Trophoblast cell (in vitro differentiated cells and primary cell): ENCODE measurements at regions not wholly inside any gene's neighbourhood (a gene's known extent, or its start where the extent isn't known, plus 50 kb on each side); places are given as distances from the start of the nearest gene placed in this dataset.

Experiments
- DNase-seq, 2 donors: peaks; one replicate each; pipeline ENCODE4 v3.0.0-alpha.2; 2016
- H2AFZ ChIP-seq: 2 replicates; pipeline ENCODE4 v1.6.1; 2013; ENCODE audit warnings: low read length, moderate library complexity, mild to moderate bottlenecking; ENCODE audit not compliant: insufficient read depth, poor library complexity
- H2AK5ac ChIP-seq: 2 replicates; pipeline ENCODE4 v1.6.1; 2013; ENCODE audit warnings: mild to moderate bottlenecking, low read length
- H2BK120ac ChIP-seq: 2 replicates; pipeline ENCODE4 v1.6.1; 2013; ENCODE audit warnings: low read length, mild to moderate bottlenecking, moderate library complexity; ENCODE audit not compliant: insufficient read depth, poor library complexity
- H2BK12ac ChIP-seq: 2 replicates; pipeline ENCODE4 v1.6.1; 2013; ENCODE audit warnings: mild to moderate bottlenecking, low read length, moderate library complexity
- H2BK5ac ChIP-seq: 2 replicates; pipeline ENCODE4 v1.6.1; 2013; ENCODE audit warnings: low read length, low read depth, moderate library complexity, mild to moderate bottlenecking; ENCODE audit not compliant: poor library complexity
- H3K14ac ChIP-seq: 2 replicates; pipeline ENCODE4 v1.6.1; 2013; ENCODE audit warnings: mild to moderate bottlenecking, low read length
- H3K18ac ChIP-seq: 2 replicates; pipeline ENCODE4 v1.6.1; 2013; ENCODE audit warnings: mild to moderate bottlenecking, low read length
- H3K23ac ChIP-seq: 2 replicates; pipeline ENCODE4 v1.6.1; 2013; ENCODE audit warnings: low read length
- H3K27ac ChIP-seq: 2 replicates; pipeline ENCODE4 v1.5.1; 2013; ENCODE audit warnings: low read depth, mild to moderate bottlenecking, inconsistent platforms, low read length, moderate library complexity
- H3K27me3 ChIP-seq: 2 replicates; pipeline ENCODE4 v1.6.1; 2013; ENCODE audit warnings: inconsistent platforms, mild to moderate bottlenecking, low read length, moderate library complexity; ENCODE audit not compliant: insufficient read depth
- H3K36me3 ChIP-seq, 2 experiments: 1 replicate in 1 of 2; 2 replicates in 1 of 2; pipeline ENCODE4 v1.6.1; 2013; ENCODE audit warnings: low read length in 2 of 2, mild to moderate bottlenecking in 2 of 2, moderate library complexity in 1 of 2; ENCODE audit not compliant: insufficient read depth in 2 of 2, control insufficient read depth in 1 of 2
- H3K4ac ChIP-seq: 2 replicates; pipeline ENCODE4 v1.6.1; 2013; ENCODE audit warnings: low read depth, mild to moderate bottlenecking, low read length, moderate library complexity
- H3K4me1 ChIP-seq, 2 experiments: 1 replicate in 1 of 2; 2 replicates in 1 of 2; pipeline ENCODE4 v1.6.1; 2013; ENCODE audit warnings: low read length in 2 of 2, mild to moderate bottlenecking in 2 of 2, moderate library complexity in 1 of 2; ENCODE audit not compliant: insufficient read depth in 2 of 2, control insufficient read depth in 1 of 2
- H3K4me2 ChIP-seq: 2 replicates; pipeline ENCODE4 v1.6.1; 2013; ENCODE audit warnings: inconsistent platforms, mild to moderate bottlenecking, low read length, moderate library complexity
- H3K4me3 ChIP-seq: 2 replicates; pipeline ENCODE4 v1.5.1; 2013; ENCODE audit warnings: mild to moderate bottlenecking, low read depth, low read length, inconsistent platforms
- H3K79me1 ChIP-seq: one replicate; pipeline ENCODE4 v1.6.1; 2013; ENCODE audit warnings: low read length
- H3K79me2 ChIP-seq: 2 replicates; pipeline ENCODE4 v1.6.1; 2013; ENCODE audit warnings: low read length, mild to moderate bottlenecking; ENCODE audit not compliant: control insufficient read depth, insufficient read depth, poor library complexity
- H3K9ac ChIP-seq: 2 replicates; pipeline ENCODE4 v1.6.1; 2013; ENCODE audit warnings: mild to moderate bottlenecking, low read length
- H3K9me3 ChIP-seq: 2 replicates; pipeline ENCODE4 v1.6.1; 2013; ENCODE audit warnings: low read depth, mild to moderate bottlenecking, control low read depth, inconsistent platforms, low read length; ENCODE audit not compliant: insufficient read depth
- H4K12ac ChIP-seq: 2 replicates; pipeline ENCODE4 v1.6.1; 2013; ENCODE audit warnings: low read depth, mild to moderate bottlenecking, low read length, moderate library complexity
- H4K8ac ChIP-seq: 2 replicates; pipeline ENCODE4 v1.6.1; 2013; ENCODE audit warnings: low read depth, mild to moderate bottlenecking, low read length, moderate library complexity
- H4K91ac ChIP-seq: one replicate; pipeline ENCODE4 v1.6.1; 2013; ENCODE audit warnings: low read depth, mild to moderate bottlenecking, low read length, moderate library complexity
- WGBS: extraction: QIAGEN DNeasy Blood & Tissue Kit; methylation state at CpG from one replicate; pipeline ENCODE4 v1.1.7; 2013; ENCODE audit warnings: missing lambda C conversion rate; ENCODE audit not compliant: insufficient read length, insufficient coverage; ENCODE audit errors: extremely low coverage; 5-methylcytosine and 5-hydroxymethylcytosine counted together

GRCh38 chr11:19509215-19509614 is 203.4 kb upstream of the NAV2 start:
- H3K18ac ChIP-seq = no peak overlapping the region
- no peak overlapping the region for H3K23ac ChIP-seq
- H3K27me3 ChIP-seq = no peaks in the 10 kb centered on the region
- H4K12ac ChIP-seq = no peak overlapping the region
- H2AK5ac ChIP-seq = no peak overlapping the region
- no peak overlapping the region for H2AFZ ChIP-seq
- no CpG with 5 or more reads among the region's 6 CpGs for WGBS
- H4K8ac ChIP-seq = no peak overlapping the region
- peaks cover 6 to 8% of the 10 kb centered on the region in 2 experiments for H3K4me1 ChIP-seq
- H3K79me1 ChIP-seq = peaks cover 2% of the 10 kb centered on the region
- no peak overlapping the region for H3K14ac ChIP-seq
- H2BK5ac ChIP-seq = no peak overlapping the region
- DNase-seq = no peak
- no peaks in the 10 kb centered on the region for H3K9me3 ChIP-seq
- no peak overlapping the region for H3K27ac ChIP-seq
- no peak overlapping the region for H2BK120ac ChIP-seq
- H3K4ac ChIP-seq = no peak overlapping the region
- no peak overlapping the region for H3K9ac ChIP-seq
- no peak overlapping the region for H4K91ac ChIP-seq
- H3K4me3 ChIP-seq = no peak overlapping the region
- H3K36me3 ChIP-seq = no peaks in the 10 kb centered on the region
- no peak overlapping the region for H2BK12ac ChIP-seq
- H3K79me2 ChIP-seq = no peaks in the 10 kb centered on the region
- H3K4me2 ChIP-seq = no peak overlapping the region

- no peak overlapping the region for H4K8ac ChIP-seq
- no peak overlapping the region for H3K23ac ChIP-seq
- H3K9ac ChIP-seq = no peak overlapping the region
- H3K4me1 ChIP-seq = peaks cover 6 to 8% of the 10 kb centered on the region in 2 experiments
- H2AK5ac ChIP-seq = no peak overlapping the region
- no peaks in the 10 kb centered on the region for H3K36me3 ChIP-seq
- no peak overlapping the region for H4K12ac ChIP-seq
- H3K79me2 ChIP-seq = no peaks in the 10 kb centered on the region
- H3K18ac ChIP-seq = no peak overlapping the region
- H3K4ac ChIP-seq = no peak overlapping the region
- no peak overlapping the region for H3K4me3 ChIP-seq
- no peaks in the 10 kb centered on the region for H3K9me3 ChIP-seq
- peak; percentile 77 to 82 for DNase-seq
- H4K91ac ChIP-seq = no peak overlapping the region
- H2BK120ac ChIP-seq = no peak overlapping the region
- no peak overlapping the region for H2AFZ ChIP-seq
- peaks cover 2% of the 10 kb centered on the region for H3K79me1 ChIP-seq
- H2BK12ac ChIP-seq = no peak overlapping the region
- H3K4me2 ChIP-seq = peak overlapping the region; percentile 21
- no peak overlapping the region for H3K14ac ChIP-seq
- no peaks in the 10 kb centered on the region for H3K27me3 ChIP-seq
- H2BK5ac ChIP-seq = peak overlapping the region; percentile 6
- peak overlapping the region; percentile 57 for H3K27ac ChIP-seq
- no CpG with 5 or more reads among the region's 2 CpGs for WGBS
Measured at GRCh38 chr11:19508165-19508564, 204.5 kb upstream of the NAV2 start.

- no peak overlapping the region for H3K23ac ChIP-seq
Measured at GRCh38 chr11:19506816-19507486, 205.7 kb upstream of the NAV2 start.

DNA sequence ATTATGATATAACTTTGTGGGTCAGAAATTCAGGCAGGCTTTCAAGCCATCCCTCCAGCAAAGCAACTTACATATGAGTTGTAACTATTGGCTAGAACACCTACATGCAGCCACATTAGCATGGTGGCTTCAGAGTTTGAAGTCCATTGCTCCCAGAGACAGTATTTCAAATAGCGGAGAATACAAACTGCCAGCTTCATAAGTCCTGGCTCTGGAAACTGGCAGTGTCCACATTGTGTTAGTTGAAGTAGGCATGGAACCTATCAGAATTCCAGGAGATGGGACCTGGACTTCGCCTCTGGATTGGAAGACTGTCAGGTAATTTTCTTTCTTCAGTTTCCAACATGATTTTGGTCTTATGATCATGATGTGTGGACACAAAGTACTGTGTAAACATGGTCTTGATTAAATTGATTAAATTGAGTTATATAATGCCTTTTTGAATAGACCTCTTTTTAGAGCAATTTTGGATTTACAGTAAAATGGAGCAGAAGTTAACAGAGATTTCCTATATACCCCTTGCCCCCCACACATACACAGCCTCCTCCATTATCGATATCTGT is 209.9 kb upstream of the NAV2 start:
- Histone ChIP-seq H3K18ac (no peak overlapping the region), H3K23ac (no peak overlapping the region), H3K36me3 (no peaks in the 10 kb centered on the region), H3K27ac (no peak overlapping the region), H4K8ac (no peak overlapping the region), H3K27me3 (no peaks in the 10 kb centered on the region), H4K12ac (no peak overlapping the region), H3K79me1 (no peaks in the 10 kb centered on the region), H2BK12ac (no peak overlapping the region), H3K14ac (no peak overlapping the region), H3K4ac (no peak overlapping the region), H3K4me3 (no peak overlapping the region), H2BK120ac (no peak overlapping the region), H2BK5ac (no peak overlapping the region), H2AK5ac (no peak overlapping the region), H3K9ac (no peak overlapping the region), H3K4me2 (no peak overlapping the region), H3K4me1 (peaks cover 0 to 1% of the 10 kb centered on the region in 2 experiments), H4K91ac (no peak overlapping the region), H2AFZ (no peak overlapping the region), H3K79me2 (no peaks in the 10 kb centered on the region), H3K9me3 (no peaks in the 10 kb centered on the region)
- WGBS = no CpG with 5 or more reads among the region's 3 CpGs
- DNase-seq = no peak

More at GRCh38 chr11:19506816-19507486, 205.7 kb upstream of the NAV2 start:
- no peak for DNase-seq
- no peaks in the 10 kb centered on the region for H3K9me3 ChIP-seq
- no peak overlapping the region for H2AK5ac ChIP-seq
- WGBS = no CpG with 5 or more reads among the region's 2 CpGs
- no peak overlapping the region for H3K14ac ChIP-seq
- H3K18ac ChIP-seq = no peak overlapping the region
- H3K27me3 ChIP-seq = no peaks in the 10 kb centered on the region
- H3K27ac ChIP-seq = no peak overlapping the region
- H3K9ac ChIP-seq = no peak overlapping the region
- peak overlapping the region; percentile 12 for H2BK12ac ChIP-seq
- no peak overlapping the region for H3K4me3 ChIP-seq
- no peak overlapping the region for H2BK120ac ChIP-seq
- no peak overlapping the region for H4K8ac ChIP-seq
- no peaks in the 10 kb centered on the region for H3K79me2 ChIP-seq
- no peak overlapping the region for H4K12ac ChIP-seq
- no peaks in the 10 kb centered on the region for H3K36me3 ChIP-seq
- H4K91ac ChIP-seq = no peak overlapping the region
- peaks cover 6 to 8% of the 10 kb centered on the region in 2 experiments for H3K4me1 ChIP-seq
- H2AFZ ChIP-seq = no peak overlapping the region
- no peak overlapping the region for H2BK5ac ChIP-seq
- H3K79me1 ChIP-seq = peaks cover 2% of the 10 kb centered on the region
- H3K4me2 ChIP-seq = no peak overlapping the region
- no peak overlapping the region for H3K4ac ChIP-seq
